Esophagus squamous epithelium (tissue), 5 donors: ENCODE measurements at regions not wholly inside any gene's neighbourhood (a gene's known extent, or its start where the extent isn't known, plus 50 kb on each side); places are given as distances from the start of the nearest gene placed in this dataset.
A peak's percentile ranks its signal among the peaks of the same experiment; 100 is the strongest.

Experiments used
- DNase-seq: peaks from one replicate; lab custom pipeline; 2025; lab: John Stamatoyannopoulos, UW
- H3K27ac ChIP-seq, 4 donors: fragments of 200-600 bp; sonication (generic); one replicate each; pipeline ENCODE4 v1.5.1; 2016 to 2019; ENCODE audit warnings: mild to moderate bottlenecking in 1 of 4
- H3K27me3 ChIP-seq, 4 donors: fragments of 200-600 bp; sonication (generic); 1 replicate in 3 of 4; 2 replicates in 1 of 4; pipeline versions ENCODE4 v1.5.1 to v1.6.0; 2017 to 2021; ENCODE audit warnings: antibody characterized with exemption in 1 of 4
- H3K36me3 ChIP-seq, 3 donors: fragments of 200-600 bp; sonication (generic); one replicate each; pipeline ENCODE4 v1.5.1; 2016 to 2019
- H3K4me1 ChIP-seq, 3 donors: fragments of 200-600 bp; sonication (generic); one replicate each; pipeline ENCODE4 v1.5.1; 2017 to 2019
- H3K4me3 ChIP-seq, 4 donors: fragments of 200-600 bp; sonication (generic); 1 replicate in 3 of 4; 2 replicates in 1 of 4; pipeline ENCODE4 v1.5.1; 2016 to 2019; ENCODE audit warnings: mild to moderate bottlenecking in 2 of 4, moderate library complexity in 1 of 4
- H3K9me3 ChIP-seq, 3 donors: fragments of 200-600 bp; sonication (generic); one replicate each; pipeline ENCODE4 v1.5.1; 2016 to 2019
- POLR2A ChIP-seq, 4 donors: fragments of 450-650 bp; IDR thresholded peaks; one replicate each; pipeline ENCODE4 v1.6.1; 2017; ENCODE audit warnings: antibody characterized with exemption in 4 of 4, mild to moderate bottlenecking in 4 of 4, moderate library complexity in 3 of 4
- WGBS, 2 donors: methylation state at CpG; one replicate each; pipeline ENCODE4 v1.1.5; 2018; 5-methylcytosine and 5-hydroxymethylcytosine counted together
- intact Hi-C: fragments of 100-400 bp; cut with DNase I; formaldehyde crosslinking; loops from one replicate; pipeline ENCODE4 v1.15.0; 2022
- small RNA-seq, 4 donors: library from RNA; depleted of rRNA; stranded (forward); fragments of <200 nt; gene quantifications; one replicate each; pipeline ENCODE3, GENCODE V24; 2016
- TF ChIP-seq, protein P1 (sequence below), 6 experiments: fragments of 450-650 bp in 4 of 6; fragments of 200-600 bp in 2 of 6; sonication (generic) in 2 of 6; IDR thresholded peaks; one replicate each; pipeline ENCODE4 v1.5.1; 2016 to 2019; ENCODE audit warnings: antibody characterized with exemption in 6 of 6, mild to moderate bottlenecking in 4 of 6, moderate library complexity in 4 of 6
- donor health status: DM: yes; HTN: yes; CAD: no.

DNA sequence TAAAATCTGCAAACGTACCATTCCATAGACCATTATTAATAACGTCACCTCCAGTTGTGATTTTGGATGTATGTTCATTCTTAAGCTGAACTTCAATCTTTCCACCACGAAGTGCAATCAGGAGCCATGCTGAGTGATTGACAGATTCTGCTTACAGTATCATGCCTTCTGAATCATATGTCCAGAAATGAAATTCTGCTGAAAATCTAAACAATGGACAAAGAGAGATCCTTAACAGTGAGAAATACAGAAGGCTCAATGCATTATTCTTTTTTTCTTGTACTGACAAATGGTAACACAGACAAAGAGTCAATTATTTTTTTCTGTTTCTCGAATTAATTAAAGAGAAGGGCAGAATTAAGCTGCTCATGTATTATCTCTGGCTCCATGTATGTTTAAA is 1114.5 kb downstream of the EPHA3 start:
- TF ChIP-seq, protein P1, sequence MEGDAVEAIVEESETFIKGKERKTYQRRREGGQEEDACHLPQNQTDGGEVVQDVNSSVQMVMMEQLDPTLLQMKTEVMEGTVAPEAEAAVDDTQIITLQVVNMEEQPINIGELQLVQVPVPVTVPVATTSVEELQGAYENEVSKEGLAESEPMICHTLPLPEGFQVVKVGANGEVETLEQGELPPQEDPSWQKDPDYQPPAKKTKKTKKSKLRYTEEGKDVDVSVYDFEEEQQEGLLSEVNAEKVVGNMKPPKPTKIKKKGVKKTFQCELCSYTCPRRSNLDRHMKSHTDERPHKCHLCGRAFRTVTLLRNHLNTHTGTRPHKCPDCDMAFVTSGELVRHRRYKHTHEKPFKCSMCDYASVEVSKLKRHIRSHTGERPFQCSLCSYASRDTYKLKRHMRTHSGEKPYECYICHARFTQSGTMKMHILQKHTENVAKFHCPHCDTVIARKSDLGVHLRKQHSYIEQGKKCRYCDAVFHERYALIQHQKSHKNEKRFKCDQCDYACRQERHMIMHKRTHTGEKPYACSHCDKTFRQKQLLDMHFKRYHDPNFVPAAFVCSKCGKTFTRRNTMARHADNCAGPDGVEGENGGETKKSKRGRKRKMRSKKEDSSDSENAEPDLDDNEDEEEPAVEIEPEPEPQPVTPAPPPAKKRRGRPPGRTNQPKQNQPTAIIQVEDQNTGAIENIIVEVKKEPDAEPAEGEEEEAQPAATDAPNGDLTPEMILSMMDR (IDR thresholded peaks at IDR 0.05) = no peak
- no peak for TF ChIP-seq POLR2A (IDR thresholded peaks at IDR 0.05)
- 61 to 69% methylated on average over 4 of the region's 4 CpGs for WGBS, 2 donors
- Histone ChIP-seq H3K27me3 (no peaks in the 10 kb centered on the region), H3K4me1 (no peaks in the 10 kb centered on the region), H3K36me3 (no peaks in the 10 kb centered on the region), H3K27ac (no peak overlapping the region), H3K4me3 (no peak overlapping the region), H3K9me3 (peaks cover 0 to 13% (median 0%) of the 10 kb centered on the region in 3 donors)
- intact Hi-C loops = no loop called here
- no peak for DNase-seq

DNA sequence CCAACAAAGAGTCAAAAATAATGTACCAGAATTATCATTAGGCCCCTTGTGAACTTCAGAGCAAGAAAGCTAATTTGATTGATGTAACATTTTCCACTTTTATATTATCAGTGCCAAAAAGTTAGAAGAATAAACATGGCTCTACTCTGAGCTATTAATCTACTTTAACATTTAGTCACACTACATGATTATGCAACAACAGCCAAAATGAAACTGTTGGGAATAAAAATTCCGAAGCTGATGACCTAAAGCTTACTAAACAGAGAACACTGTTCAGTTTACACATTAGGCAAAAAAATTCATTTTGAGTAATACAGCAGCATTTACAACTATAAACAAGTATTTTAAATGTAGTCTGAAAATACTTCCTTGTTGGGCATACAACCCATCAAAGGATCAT is 1134.1 kb downstream of the EPHA3 start:
- TF ChIP-seq, protein P1 (IDR thresholded peaks at IDR 0.05) = no peak
- no peak for TF ChIP-seq POLR2A (IDR thresholded peaks at IDR 0.05)
- 25 to 27% methylated on average over 1 of the region's 1 CpG for WGBS, 2 donors
- H3K4me1 ChIP-seq = peaks cover 0 to 17% (median 0%) of the 10 kb centered on the region in 3 donors
- H3K4me3 ChIP-seq = no peak overlapping the region
- no peaks in the 10 kb centered on the region for H3K36me3 ChIP-seq
- peaks cover 0 to 4% (median 0%) of the 10 kb centered on the region in 3 donors for H3K9me3 ChIP-seq
- DNase-seq = no peak
- peak overlapping the region in 1 of 4 donors; percentile 34 for H3K27ac ChIP-seq
- no peaks in the 10 kb centered on the region for H3K27me3 ChIP-seq
- intact Hi-C loops = no loop called here

DNA sequence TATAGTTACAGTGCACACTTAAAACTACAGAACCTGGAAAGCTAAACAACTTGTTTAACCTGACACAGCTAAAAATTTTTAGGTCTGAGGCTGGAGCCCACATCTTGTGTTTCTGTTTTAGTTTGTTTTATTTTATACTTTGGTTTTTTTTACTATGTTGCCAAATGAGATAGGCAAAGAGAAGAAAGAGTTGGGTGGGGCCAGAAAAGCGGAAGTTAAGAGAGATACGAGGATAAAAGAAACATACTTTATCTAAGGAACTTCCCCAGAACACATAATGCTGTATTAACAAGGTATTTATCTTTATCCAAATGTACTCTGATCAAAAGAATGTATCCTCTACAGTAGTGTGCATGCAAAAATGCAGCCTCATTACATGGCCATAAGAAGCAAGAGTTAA is 1145.7 kb downstream of the EPHA3 start:
- no peaks in the 10 kb centered on the region for H3K27me3 ChIP-seq
- TF ChIP-seq POLR2A (IDR thresholded peaks at IDR 0.05) = no peak
- TF ChIP-seq, protein P1 (IDR thresholded peaks at IDR 0.05) = no peak
- no peak for DNase-seq
- H3K27ac ChIP-seq = no peak overlapping the region
- H3K4me3 ChIP-seq = no peak overlapping the region
- H3K9me3 ChIP-seq = no peaks in the 10 kb centered on the region
- intact Hi-C loops = no loop called here
- WGBS, 2 donors = 50 to 57% methylated on average over 2 of the region's 2 CpGs
- H3K36me3 ChIP-seq = no peaks in the 10 kb centered on the region
- H3K4me1 ChIP-seq = no peaks in the 10 kb centered on the region

DNA sequence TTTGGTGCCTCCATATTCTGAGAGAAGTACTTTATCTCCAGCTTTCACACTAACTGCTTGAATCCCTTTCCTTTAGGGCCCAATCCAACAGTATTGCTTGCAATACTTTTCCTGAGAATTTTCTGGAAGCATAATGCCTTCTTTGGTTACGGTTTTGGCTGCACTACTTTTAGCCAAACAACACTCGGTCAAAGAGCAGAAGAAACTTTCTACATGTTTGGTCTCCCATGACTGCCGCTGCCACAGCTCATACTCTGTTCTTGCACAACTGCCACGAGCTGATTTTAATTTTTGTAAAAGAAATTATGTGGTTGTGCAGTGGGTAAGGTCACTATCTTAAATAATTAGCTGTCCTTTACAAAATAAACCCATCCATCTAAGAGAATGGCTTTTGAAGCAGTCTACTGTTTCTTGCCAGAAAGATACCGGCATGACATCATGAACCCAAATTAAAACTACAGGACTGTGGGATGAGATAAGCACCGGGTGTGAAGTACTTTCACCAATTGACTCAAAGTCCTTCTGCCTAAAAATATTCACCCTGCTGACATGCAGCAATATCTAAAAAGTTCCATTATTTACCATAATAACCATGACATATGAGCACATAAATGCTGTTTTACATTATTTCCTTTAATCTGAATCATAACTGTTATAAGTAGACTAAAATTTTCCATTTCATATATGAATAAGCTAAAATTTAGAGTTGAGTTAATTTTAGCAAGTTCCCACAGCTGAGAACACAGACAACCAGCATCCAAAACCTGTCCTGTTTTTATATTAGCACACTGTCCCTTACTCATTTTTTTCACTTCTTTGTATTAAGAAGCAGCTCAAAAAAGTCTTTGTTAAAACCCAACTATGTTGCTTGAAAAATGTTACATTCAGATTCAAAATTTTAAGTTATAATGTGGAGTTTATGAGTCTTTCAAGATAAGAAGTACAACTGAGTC is 1154.3 kb downstream of the EPHA3 start:
- Histone ChIP-seq H3K4me1 (no peaks in the 10 kb centered on the region), H3K36me3 (no peaks in the 10 kb centered on the region), H3K27ac (no peak overlapping the region), H3K27me3 (no peaks in the 10 kb centered on the region), H3K4me3 (no peak overlapping the region), H3K9me3 (peaks cover 0 to 21% (median 5%) of the 10 kb centered on the region in 3 donors)
- no peak for TF ChIP-seq POLR2A (IDR thresholded peaks at IDR 0.05)
- TF ChIP-seq, protein P1 (IDR thresholded peaks at IDR 0.05) = no peak
- DNase-seq = no peak
- intact Hi-C loops = no loop called here
- 71 to 72% methylated on average over 6 of the region's 6 CpGs for WGBS, 2 donors

Small RNA genes in the stretch of these regions (small RNA-seq; reads per million reads assigned to genes)
- gene HSPE1P19 = 0 reads per million in 4 donors
- gene RF00012 = 0 reads per million in 4 donors
- 0 reads per million in 4 donors for gene RNU6-712P
